ENCODE measurements at regions not wholly inside any gene's neighbourhood (a gene's known extent, or its start where the extent isn't known, plus 50 kb on each side); places are given as distances from the start of the nearest gene placed in this dataset.
"Not testable (repeated sequence)": the region's sequence is repeated elsewhere in the genome, so short reads cannot be mapped to it uniquely, and the experiment has no call there.

GRCh38 chr9:63728287-63728686 is 1556.7 kb downstream of the FOXD4L5 start:
- H3F3A ChIP-seq (ENCODE audit: insufficient read depth, low read length, poor library complexity, severe bottlenecking), result no peaks in the 10 kb centered on the region
- no peaks in the 10 kb centered on the region for H3K27me3 ChIP-seq (ENCODE audit: insufficient read depth, low read depth, low read length)
- no peak overlapping the region for H3K4me2 ChIP-seq (ENCODE audit: low read length)
- no peaks in the 10 kb centered on the region for H3K9me2 ChIP-seq (ENCODE audit: insufficient read depth, low read length)
- H3K36me3 ChIP-seq (ENCODE audit: insufficient read depth, low read length), result no peaks in the 10 kb centered on the region
- TF ChIP-seq SMC3 (conservative IDR thresholded peaks at IDR 0.05; ENCODE audit: poor library complexity) (no peak), EP300 (conservative IDR thresholded peaks at IDR 0.05; ENCODE audit: poor library complexity, severe bottlenecking) (no peak), MXI1 (conservative IDR thresholded peaks at IDR 0.05; ENCODE audit: poor library complexity, severe bottlenecking) (no peak), EZH2 (IDR thresholded peaks at IDR 0.05; ENCODE audit: borderline replicate concordance, insufficient read depth, low read length, poor library complexity, severe bottlenecking) (no peak)
- TF ChIP-seq, protein P1, sequence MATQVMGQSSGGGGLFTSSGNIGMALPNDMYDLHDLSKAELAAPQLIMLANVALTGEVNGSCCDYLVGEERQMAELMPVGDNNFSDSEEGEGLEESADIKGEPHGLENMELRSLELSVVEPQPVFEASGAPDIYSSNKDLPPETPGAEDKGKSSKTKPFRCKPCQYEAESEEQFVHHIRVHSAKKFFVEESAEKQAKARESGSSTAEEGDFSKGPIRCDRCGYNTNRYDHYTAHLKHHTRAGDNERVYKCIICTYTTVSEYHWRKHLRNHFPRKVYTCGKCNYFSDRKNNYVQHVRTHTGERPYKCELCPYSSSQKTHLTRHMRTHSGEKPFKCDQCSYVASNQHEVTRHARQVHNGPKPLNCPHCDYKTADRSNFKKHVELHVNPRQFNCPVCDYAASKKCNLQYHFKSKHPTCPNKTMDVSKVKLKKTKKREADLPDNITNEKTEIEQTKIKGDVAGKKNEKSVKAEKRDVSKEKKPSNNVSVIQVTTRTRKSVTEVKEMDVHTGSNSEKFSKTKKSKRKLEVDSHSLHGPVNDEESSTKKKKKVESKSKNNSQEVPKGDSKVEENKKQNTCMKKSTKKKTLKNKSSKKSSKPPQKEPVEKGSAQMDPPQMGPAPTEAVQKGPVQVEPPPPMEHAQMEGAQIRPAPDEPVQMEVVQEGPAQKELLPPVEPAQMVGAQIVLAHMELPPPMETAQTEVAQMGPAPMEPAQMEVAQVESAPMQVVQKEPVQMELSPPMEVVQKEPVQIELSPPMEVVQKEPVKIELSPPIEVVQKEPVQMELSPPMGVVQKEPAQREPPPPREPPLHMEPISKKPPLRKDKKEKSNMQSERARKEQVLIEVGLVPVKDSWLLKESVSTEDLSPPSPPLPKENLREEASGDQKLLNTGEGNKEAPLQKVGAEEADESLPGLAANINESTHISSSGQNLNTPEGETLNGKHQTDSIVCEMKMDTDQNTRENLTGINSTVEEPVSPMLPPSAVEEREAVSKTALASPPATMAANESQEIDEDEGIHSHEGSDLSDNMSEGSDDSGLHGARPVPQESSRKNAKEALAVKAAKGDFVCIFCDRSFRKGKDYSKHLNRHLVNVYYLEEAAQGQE (IDR thresholded peaks at IDR 0.05; ENCODE audit: borderline replicate concordance), result no peak
- H3K4me3 ChIP-seq (ENCODE audit: low read length), result no peak overlapping the region
- no peak overlapping the region for H2AFZ ChIP-seq (ENCODE audit: low read depth, low read length)
- H3K79me2 ChIP-seq (replicated peaks; ENCODE audit: insufficient read depth, low read length), result no peaks in the 10 kb centered on the region
- no peaks in the 10 kb centered on the region for H4K20me1 ChIP-seq (ENCODE audit: insufficient read depth)
- no peaks in the 10 kb centered on the region for H3K9me3 ChIP-seq (ENCODE audit: low read length)
- H3K27ac ChIP-seq (ENCODE audit: low read length), result no peak overlapping the region
- H3K9ac ChIP-seq (ENCODE audit: low read length), result no peak overlapping the region

GRCh38 chr9:63708285-63708684 is 1576.7 kb downstream of the FOXD4L5 start:
- not testable (repeated sequence) for H3K4me3 ChIP-seq (ENCODE audit: low read length); H3F3A ChIP-seq (ENCODE audit: insufficient read depth, low read length, poor library complexity, severe bottlenecking); H2AFZ ChIP-seq (ENCODE audit: low read depth, low read length); H3K4me2 ChIP-seq (ENCODE audit: low read length); H3K9me3 ChIP-seq (ENCODE audit: low read length); H3K9ac ChIP-seq (ENCODE audit: low read length); H3K27ac ChIP-seq (ENCODE audit: low read length); H3K79me2 ChIP-seq (replicated peaks; ENCODE audit: insufficient read depth, low read length); H3K36me3 ChIP-seq (ENCODE audit: insufficient read depth, low read length); H3K9me2 ChIP-seq (ENCODE audit: insufficient read depth, low read length); H3K27me3 ChIP-seq (ENCODE audit: insufficient read depth, low read depth, low read length); H4K20me1 ChIP-seq (ENCODE audit: insufficient read depth)

DNA sequence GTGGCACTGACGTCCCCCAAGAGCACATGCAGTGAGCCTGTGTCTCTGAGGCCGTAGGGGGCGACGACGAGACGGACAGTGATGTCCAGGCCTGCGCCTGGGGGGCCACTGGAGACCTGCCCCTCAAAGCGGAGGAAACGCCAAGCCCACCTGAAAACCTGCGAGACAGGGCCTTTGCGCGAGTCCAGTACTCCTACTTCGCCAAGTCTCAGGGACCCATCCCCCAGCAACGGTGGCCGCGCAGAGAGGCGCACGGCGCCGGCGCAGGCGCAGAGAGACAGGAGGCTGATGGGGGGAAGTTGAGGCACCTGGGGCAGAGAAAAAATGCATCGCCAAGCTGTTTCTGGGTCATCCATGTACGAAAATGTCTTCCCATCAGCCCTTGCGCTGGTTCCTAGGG is 1580.6 kb downstream of the FOXD4L5 start:
- H3K9me2 ChIP-seq (ENCODE audit: insufficient read depth, low read length); H4K20me1 ChIP-seq (ENCODE audit: insufficient read depth); H3K36me3 ChIP-seq (ENCODE audit: insufficient read depth, low read length); H3K9me3 ChIP-seq (ENCODE audit: low read length); H2AFZ ChIP-seq (ENCODE audit: low read depth, low read length); H3K79me2 ChIP-seq (replicated peaks; ENCODE audit: insufficient read depth, low read length); H3K4me2 ChIP-seq (ENCODE audit: low read length); H3K27me3 ChIP-seq (ENCODE audit: insufficient read depth, low read depth, low read length); H3F3A ChIP-seq (ENCODE audit: insufficient read depth, low read length, poor library complexity, severe bottlenecking); H3K4me3 ChIP-seq (ENCODE audit: low read length); H3K9ac ChIP-seq (ENCODE audit: low read length); H3K27ac ChIP-seq (ENCODE audit: low read length): not testable (repeated sequence)

- H4K20me1 ChIP-seq (ENCODE audit: insufficient read depth); H3K4me2 ChIP-seq (ENCODE audit: low read length): not testable (repeated sequence)
Measured at GRCh38 chr9:63703670-63704069, 1581.3 kb downstream of the FOXD4L5 start.

GRCh38 chr9:63703138-63703665 is 1581.8 kb downstream of the FOXD4L5 start:
- not testable (repeated sequence) for H3K79me2 ChIP-seq (replicated peaks; ENCODE audit: insufficient read depth, low read length); H3K4me2 ChIP-seq (ENCODE audit: low read length); H3K9me2 ChIP-seq (ENCODE audit: insufficient read depth, low read length); H3K9ac ChIP-seq (ENCODE audit: low read length); H3K9me3 ChIP-seq (ENCODE audit: low read length); H3K36me3 ChIP-seq (ENCODE audit: insufficient read depth, low read length); H3K27me3 ChIP-seq (ENCODE audit: insufficient read depth, low read depth, low read length); H4K20me1 ChIP-seq (ENCODE audit: insufficient read depth); H3F3A ChIP-seq (ENCODE audit: insufficient read depth, low read length, poor library complexity, severe bottlenecking); H2AFZ ChIP-seq (ENCODE audit: low read depth, low read length); H3K4me3 ChIP-seq (ENCODE audit: low read length); H3K27ac ChIP-seq (ENCODE audit: low read length)

More at GRCh38 chr9:63703670-63704069, 1581.3 kb downstream of the FOXD4L5 start:
- not testable (repeated sequence) for H3K79me2 ChIP-seq (replicated peaks; ENCODE audit: insufficient read depth, low read length); H3F3A ChIP-seq (ENCODE audit: insufficient read depth, low read length, poor library complexity, severe bottlenecking); H3K4me3 ChIP-seq (ENCODE audit: low read length); H2AFZ ChIP-seq (ENCODE audit: low read depth, low read length); H3K9ac ChIP-seq (ENCODE audit: low read length); H3K27me3 ChIP-seq (ENCODE audit: insufficient read depth, low read depth, low read length); H3K9me3 ChIP-seq (ENCODE audit: low read length); H3K9me2 ChIP-seq (ENCODE audit: insufficient read depth, low read length); H3K27ac ChIP-seq (ENCODE audit: low read length); H3K36me3 ChIP-seq (ENCODE audit: insufficient read depth, low read length)
